Heart left ventricle (tissue), 16 donors: ENCODE measurements at regions not wholly inside any gene's neighbourhood (a gene's known extent, or its start where the extent isn't known, plus 50 kb on each side); places are given as distances from the start of the nearest gene placed in this dataset.

Source experiments
- ATAC-seq, 4 donors: fragments of 200-7000 bp; cut with Tn5 transposase; one replicate each; pipeline ENCODE4 v1.9.1; 2020 to 2022; ENCODE audit warnings: moderate library complexity in 4 of 4, mild to moderate bottlenecking in 3 of 4, moderate number of reproducible peaks in 1 of 4
- DNase-seq, 5 donors: peaks; one replicate each; pipeline ENCODE4 v3.0.0-alpha.2; 2020
- H3K27ac ChIP-seq, 12 donors: fragments of 200-600 bp; sonication (generic) in 4 of 12; one replicate each; pipeline versions ENCODE4 v1.5.0 to v1.8.0; 2016 to 2022; ENCODE audit warnings: mild to moderate bottlenecking in 2 of 12
- H3K27me3 ChIP-seq, 9 donors: fragments of 200-600 bp; sonication (generic) in 2 of 9; one replicate each; pipeline versions ENCODE4 v1.5.1 to v1.8.0; 2016 to 2022; ENCODE audit warnings: mild to moderate bottlenecking in 3 of 9
- H3K36me3 ChIP-seq, 9 donors: fragments of 200-600 bp; sonication (generic) in 2 of 9; one replicate each; pipeline versions ENCODE4 v1.5.0 to v1.8.0; 2018 to 2022; ENCODE audit warnings: mild to moderate bottlenecking in 2 of 9
- H3K4me1 ChIP-seq, 12 donors: fragments of 200-600 bp; sonication (generic) in 4 of 12; one replicate each; pipeline versions ENCODE4 v1.5.0 to v1.8.0; 2016 to 2022; ENCODE audit warnings: mild to moderate bottlenecking in 3 of 12
- H3K4me3 ChIP-seq, 12 donors: fragments of 200-600 bp; sonication (generic) in 4 of 12; one replicate each; pipeline versions ENCODE4 v1.5.0 to v1.8.0; 2017 to 2022; ENCODE audit warnings: mild to moderate bottlenecking in 9 of 12, moderate library complexity in 4 of 12
- H3K9me3 ChIP-seq, 12 donors: fragments of 200-600 bp; sonication (generic) in 4 of 12; one replicate each; pipeline versions ENCODE4 v1.5.0 to v1.8.0; 2016 to 2022; ENCODE audit warnings: mild to moderate bottlenecking in 1 of 12
- POLR2A ChIP-seq, 2 donors: fragments of 450-650 bp; IDR thresholded peaks; one replicate each; pipeline ENCODE4 v1.6.1; 2017; ENCODE audit warnings: antibody characterized with exemption in 2 of 2, mild to moderate bottlenecking in 2 of 2, moderate library complexity in 2 of 2
- WGBS, 4 donors: extraction: QIAGEN DNeasy Blood & Tissue Kit in 2 of 4; methylation state at CpG; one replicate each; pipeline versions ENCODE4 v1.1.5 to v1.1.7; 2013 to 2018; 5-methylcytosine and 5-hydroxymethylcytosine counted together
- intact Hi-C, 10 donors: fragments of 100-400 bp; cut with DNase I; formaldehyde crosslinking; loops; one replicate each; pipeline versions ENCODE4 v1.11.1 to v1.14.2; 2022
- TF ChIP-seq, protein P1 (sequence below), 12 donors: fragments of 200-600 bp; sonication (generic) in 4 of 12; IDR thresholded peaks; one replicate each; pipeline versions ENCODE4 v1.5.0 to v1.8.0; 2018 to 2022; ENCODE audit warnings: antibody characterized with exemption in 12 of 12, mild to moderate bottlenecking in 5 of 12
- donor health status: ischemic (EF 13 %, LVEDD 7.1; RV severe dilation, severe dysfunction).
- donor health status: healthy with polysubstance abuse.
- donor health status: DM: no; HTN: yes; CAD: no.
- donor health status: DM: no; HTN: no; CAD: no.
- donor health status: ischemic (EF 25% LVEDD 6.9; RV normal size, moderate dysfunction).
- donor health status: ischemic (EF 25% LVEDD 5.7; RV mildly dilated, moderate dysfunction).
- donor health status: healthy.
- donor health status: DM: yes; HTN: yes; CAD: no.
- donor health status: ischemic (EF 35%, LVEDD 5.7; RV mildly dilated, moderate dysfunction).
- donor health status: nonischemic (EF 11% LVEDD 7.7; RV severe dilation, severe dysfunction).
- donor health status: DM: yes; HTN: yes; CAD: no.
- donor health status: PGD.
- donor health status: ischemic (EF 29% LVEDD 5.4; RV normal size, mild dysfunction).
- donor health status: nonischemic (EF 23%, LVEDD 6.1; RV moderate dilation, normal function).

DNA sequence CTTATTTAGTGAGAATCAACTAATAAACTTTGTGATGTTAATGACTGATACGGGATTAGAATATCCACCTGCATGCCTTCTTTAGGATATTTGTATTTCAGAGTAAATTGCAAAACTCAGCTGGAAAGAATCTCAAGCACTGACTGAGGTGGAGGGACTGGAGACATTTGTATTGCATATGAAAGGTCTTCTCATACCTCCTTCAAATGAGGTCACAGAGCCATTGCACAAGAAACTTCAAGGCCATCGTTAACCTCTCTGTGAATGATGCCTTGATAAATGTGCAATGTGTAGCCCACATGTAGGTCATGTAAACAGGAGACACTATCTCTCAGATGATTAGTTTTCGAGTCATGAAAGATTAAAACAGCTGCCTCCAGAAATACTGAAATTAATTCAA is 531.7 kb upstream of the PLXNA2 start:
- DNase-seq: no peak
- peaks cover 0 to 11% (median 0%) of the 10 kb centered on the region in 12 donors for H3K9me3 ChIP-seq
- 84 to 89% (median 87%) methylated on average over 3 of the region's 3 CpGs for WGBS, 4 donors
- ATAC-seq: no peak
- intact Hi-C loops: no loop called here
- H3K27ac ChIP-seq: no peak overlapping the region
- no peaks in the 10 kb centered on the region for H3K4me1 ChIP-seq
- H3K27me3 ChIP-seq: peaks cover 0 to 3% (median 0%) of the 10 kb centered on the region in 9 donors
- no peaks in the 10 kb centered on the region for H3K36me3 ChIP-seq
- no peak for TF ChIP-seq POLR2A (IDR thresholded peaks at IDR 0.05)
- TF ChIP-seq, protein P1, sequence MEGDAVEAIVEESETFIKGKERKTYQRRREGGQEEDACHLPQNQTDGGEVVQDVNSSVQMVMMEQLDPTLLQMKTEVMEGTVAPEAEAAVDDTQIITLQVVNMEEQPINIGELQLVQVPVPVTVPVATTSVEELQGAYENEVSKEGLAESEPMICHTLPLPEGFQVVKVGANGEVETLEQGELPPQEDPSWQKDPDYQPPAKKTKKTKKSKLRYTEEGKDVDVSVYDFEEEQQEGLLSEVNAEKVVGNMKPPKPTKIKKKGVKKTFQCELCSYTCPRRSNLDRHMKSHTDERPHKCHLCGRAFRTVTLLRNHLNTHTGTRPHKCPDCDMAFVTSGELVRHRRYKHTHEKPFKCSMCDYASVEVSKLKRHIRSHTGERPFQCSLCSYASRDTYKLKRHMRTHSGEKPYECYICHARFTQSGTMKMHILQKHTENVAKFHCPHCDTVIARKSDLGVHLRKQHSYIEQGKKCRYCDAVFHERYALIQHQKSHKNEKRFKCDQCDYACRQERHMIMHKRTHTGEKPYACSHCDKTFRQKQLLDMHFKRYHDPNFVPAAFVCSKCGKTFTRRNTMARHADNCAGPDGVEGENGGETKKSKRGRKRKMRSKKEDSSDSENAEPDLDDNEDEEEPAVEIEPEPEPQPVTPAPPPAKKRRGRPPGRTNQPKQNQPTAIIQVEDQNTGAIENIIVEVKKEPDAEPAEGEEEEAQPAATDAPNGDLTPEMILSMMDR (IDR thresholded peaks at IDR 0.05): no peak
- no peak overlapping the region for H3K4me3 ChIP-seq

DNA sequence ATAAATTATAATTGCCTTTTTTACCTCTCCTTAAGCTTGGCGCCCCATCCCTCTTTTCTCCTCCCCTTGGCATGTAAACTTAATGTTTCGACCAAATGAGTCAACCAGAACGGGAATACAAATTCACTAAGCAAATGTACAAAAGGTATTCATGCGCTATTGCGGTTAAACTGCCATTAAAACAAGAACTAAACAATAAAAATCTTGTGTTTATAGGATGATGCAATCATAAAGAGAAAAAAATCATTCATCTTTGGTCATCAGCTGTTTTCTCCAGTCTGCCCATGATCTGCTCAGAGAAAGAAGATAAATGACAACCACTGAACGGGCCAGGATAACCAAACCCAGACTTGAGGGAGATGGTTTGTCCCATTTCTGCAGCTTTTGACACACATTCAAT is 534.2 kb upstream of the PLXNA2 start:
- no peak for TF ChIP-seq POLR2A (IDR thresholded peaks at IDR 0.05)
- TF ChIP-seq, protein P1 (IDR thresholded peaks at IDR 0.05): no peak
- Histone ChIP-seq H3K4me3 (no peak overlapping the region), H3K27me3 (peaks cover 0 to 3% (median 0%) of the 10 kb centered on the region in 9 donors), H3K4me1 (no peaks in the 10 kb centered on the region), H3K27ac (no peak overlapping the region), H3K9me3 (peaks cover 0 to 11% (median 0%) of the 10 kb centered on the region in 12 donors), H3K36me3 (no peaks in the 10 kb centered on the region)
- intact Hi-C loops: no loop called here
- DNase-seq: no peak
- ATAC-seq: no peak
- WGBS, 4 donors: 93 to 95% (median 95%) methylated on average over 6 of the region's 6 CpGs

GRCh38 chr1:208781391-208782045 is 537.3 kb upstream of the PLXNA2 start:
- no peaks in the 10 kb centered on the region for H3K4me1 ChIP-seq
- intact Hi-C loops: no loop called here
- ATAC-seq (no peak), DNase-seq (no peak)
- TF ChIP-seq, protein P1 (IDR thresholded peaks at IDR 0.05): no peak
- no peak for TF ChIP-seq POLR2A (IDR thresholded peaks at IDR 0.05)
- no peak overlapping the region for H3K27ac ChIP-seq
- H3K27me3 ChIP-seq: peaks cover 0 to 5% (median 0%) of the 10 kb centered on the region in 9 donors
- peaks cover 0 to 11% (median 0%) of the 10 kb centered on the region in 12 donors for H3K9me3 ChIP-seq
- no peak overlapping the region for H3K4me3 ChIP-seq
- WGBS, 4 donors: 61 to 67% (median 63%) methylated on average over 3 of the region's 3 CpGs
- no peaks in the 10 kb centered on the region for H3K36me3 ChIP-seq

DNA sequence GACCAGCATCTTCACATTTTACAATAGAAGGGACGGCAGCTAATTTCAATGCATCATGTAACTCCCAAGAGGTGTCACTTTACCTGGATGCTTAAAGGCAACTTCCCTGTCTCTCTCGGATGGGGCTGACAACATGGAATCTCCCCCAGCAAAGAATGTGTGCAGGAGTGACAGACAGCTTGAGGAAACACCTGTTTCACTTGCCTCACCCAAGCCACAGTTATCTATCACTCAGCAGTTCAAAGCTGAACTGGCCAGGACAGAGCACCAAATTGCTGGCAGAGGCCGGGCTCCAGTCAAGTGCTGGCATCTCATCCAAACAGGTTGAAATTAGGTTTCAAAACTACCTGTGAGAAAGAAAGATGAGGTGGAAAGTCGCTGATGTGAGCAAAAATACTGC is 538.0 kb upstream of the PLXNA2 start:
- intact Hi-C loops: no loop called here
- WGBS, 4 donors: 71 to 85% (median 72%) methylated on average over 4 of the region's 4 CpGs

More for the DNA sequence above, 538.0 kb upstream of the PLXNA2 start:
- Histone ChIP-seq H3K36me3 (no peaks in the 10 kb centered on the region), H3K4me1 (no peaks in the 10 kb centered on the region), H3K9me3 (peaks cover 0 to 11% (median 0%) of the 10 kb centered on the region in 12 donors), H3K27me3 (peaks cover 0 to 5% (median 0%) of the 10 kb centered on the region in 9 donors), H3K4me3 (no peak overlapping the region), H3K27ac (no peak overlapping the region)
- ATAC-seq (no peak), DNase-seq (no peak)
- TF ChIP-seq POLR2A (IDR thresholded peaks at IDR 0.05): no peak
- TF ChIP-seq, protein P1 (IDR thresholded peaks at IDR 0.05): no peak
